HEK293 (cell line): ENCODE measurements at regions not wholly inside any gene's neighbourhood (a gene's known extent, or its start where the extent isn't known, plus 50 kb on each side); places are given as distances from the start of the nearest gene placed in this dataset.

Experiments used
- CTCF ChIA-PET: fragments of 350-600 bp; formaldehyde crosslinking; extraction: SDS; loops from one replicate; lab custom pipeline; 2021; ENCODE audit warnings: antibody characterized with exemption; lab: Yijun Ruan, JAX
- POLR2A ChIA-PET: fragments of 300-600 bp; formaldehyde crosslinking; extraction: SDS; loops from one replicate; lab custom pipeline; 2020; ENCODE audit warnings: antibody characterized with exemption, inconsistent platforms; lab: Yijun Ruan, JAX
- H3K27ac ChIP-seq: fragments of 200-500 bp; sonication (Bioruptor generic); 2 replicates; pipeline ENCODE4 v1.5.1; 2014; ENCODE audit warnings: low read depth, low read length, control low read depth, inconsistent platforms; ENCODE audit errors: extremely low read depth
- H3K36me3 ChIP-seq, 2 experiments: fragments of 200-500 bp in 1 of 2; sonication (Bioruptor generic) in 1 of 2; 1 replicate in 1 of 2; 2 replicates in 1 of 2; pipeline ENCODE4 v1.5.1; 2014 to 2017; ENCODE audit warnings: inconsistent platforms in 2 of 2, low read length in 2 of 2; ENCODE audit not compliant: control insufficient read depth in 2 of 2, insufficient read depth in 1 of 2
- H3K4me1 ChIP-seq: fragments of 200-500 bp; sonication (Bioruptor generic); 2 replicates; pipeline ENCODE4 v1.5.1; 2014; ENCODE audit warnings: mild to moderate bottlenecking, low read length, inconsistent platforms; ENCODE audit not compliant: control insufficient read depth, insufficient read depth
- H3K4me3 ChIP-seq: 2 replicates; pipeline ENCODE4 v1.5.1; 2011; ENCODE audit warnings: low read depth, mild to moderate bottlenecking, control low read depth, low read length, moderate library complexity
- H3K9me3 ChIP-seq: fragments of 200-500 bp; sonication (Bioruptor generic); 2 replicates; pipeline ENCODE4 v1.5.1; 2014; ENCODE audit warnings: low read depth, low read length, inconsistent platforms; ENCODE audit not compliant: control insufficient read depth, insufficient read depth
- PBX3 ChIP-seq: sonication (generic); formaldehyde crosslinking; IDR thresholded peaks from 2 replicates; pipeline ENCODE4 v1.8.1; 2022; ENCODE audit warnings: mild to moderate bottlenecking, moderate library complexity, missing genetic modification reagents
- PRDM10 ChIP-seq: fragments of 450-650 bp; formaldehyde crosslinking; IDR thresholded peaks from 2 replicates; pipeline ENCODE4 v1.5.1; 2016; ENCODE audit warnings: missing biosample characterization, missing genetic modification characterization
- RBAK ChIP-seq: fragments of 450-650 bp; formaldehyde crosslinking; IDR thresholded peaks from 2 replicates; pipeline ENCODE4 v1.5.1; 2016; ENCODE audit warnings: missing biosample characterization, missing genetic modification characterization
- REPIN1 ChIP-seq: fragments of 450-650 bp; formaldehyde crosslinking; IDR thresholded peaks from 2 replicates; pipeline ENCODE4 v1.5.1; 2017; ENCODE audit warnings: missing biosample characterization, missing genetic modification characterization, low read depth
- REST ChIP-seq: fragments of 450-650 bp; formaldehyde crosslinking; IDR thresholded peaks from 2 replicates; pipeline ENCODE4 v1.5.1; 2016; ENCODE audit warnings: missing biosample characterization, missing genetic modification characterization
- SETDB1 ChIP-seq: IDR thresholded peaks from one replicate; pipeline ENCODE4 v1.6.1; 2017; ENCODE audit warnings: mild to moderate bottlenecking, low read length, moderate library complexity, mixed read lengths; ENCODE audit not compliant: insufficient read length
- ZNF112 ChIP-seq: fragments of 450-650 bp; formaldehyde crosslinking; IDR thresholded peaks from 2 replicates; pipeline ENCODE4 v1.5.0; 2017; ENCODE audit warnings: missing biosample characterization, missing genetic modification characterization
- ZNF19 ChIP-seq: fragments of 450-650 bp; formaldehyde crosslinking; IDR thresholded peaks from 2 replicates; pipeline ENCODE4; 2016; ENCODE audit warnings: missing biosample characterization, missing genetic modification characterization, low read depth
- ZNF266 ChIP-seq: fragments of 450-650 bp; formaldehyde crosslinking; IDR thresholded peaks from 2 replicates; pipeline ENCODE4 v1.5.1; 2016; ENCODE audit warnings: missing biosample characterization, missing genetic modification characterization, low read depth
- ZNF274 ChIP-seq, 2 experiments: fragments of 200-500 bp in 1 of 2; fragments of 450-650 bp in 1 of 2; sonication (Bioruptor generic) in 1 of 2; formaldehyde crosslinking in 1 of 2; IDR thresholded peaks; 2 replicates each; pipeline versions ENCODE4 v1.5.1 to v1.6.1; 2014 to 2016; ENCODE audit warnings: borderline replicate concordance in 1 of 2, inconsistent platforms in 1 of 2, low read length in 1 of 2, missing biosample characterization in 1 of 2, missing genetic modification characterization in 1 of 2
- ZNF341 ChIP-seq: fragments of 450-650 bp; formaldehyde crosslinking; IDR thresholded peaks from 2 replicates; pipeline ENCODE4; 2016; ENCODE audit warnings: low read depth, missing biosample characterization, missing genetic modification characterization
- ZNF354C ChIP-seq: fragments of 450-650 bp; formaldehyde crosslinking; IDR thresholded peaks from 2 replicates; pipeline ENCODE4 v1.5.1; 2016; ENCODE audit warnings: missing biosample characterization, missing genetic modification characterization, low read depth, borderline replicate concordance
- ZNF391 ChIP-seq: fragments of 450-650 bp; formaldehyde crosslinking; IDR thresholded peaks from 2 replicates; pipeline ENCODE4 v1.5.1; 2016; ENCODE audit warnings: low read depth, missing biosample characterization, missing genetic modification characterization, borderline replicate concordance
- ZNF416 ChIP-seq: fragments of 450-650 bp; formaldehyde crosslinking; IDR thresholded peaks from 2 replicates; pipeline ENCODE4 v1.5.1; 2016; ENCODE audit warnings: missing biosample characterization, missing genetic modification characterization
- ZNF549 ChIP-seq: fragments of 450-650 bp; IDR thresholded peaks from 2 replicates; pipeline ENCODE4 v1.5.1; 2018; ENCODE audit warnings: missing biosample characterization, missing genetic modification characterization, mild to moderate bottlenecking, inconsistent platforms, moderate library complexity
- ZNF585B ChIP-seq: fragments of 450-650 bp; formaldehyde crosslinking; IDR thresholded peaks from 2 replicates; pipeline ENCODE4 v1.5.1; 2016; ENCODE audit warnings: missing biosample characterization, missing genetic modification characterization
- ZNF600 ChIP-seq: fragments of 450-650 bp; formaldehyde crosslinking; IDR thresholded peaks from 2 replicates; pipeline ENCODE4 v1.5.1; 2016; ENCODE audit warnings: missing biosample characterization, missing genetic modification characterization
- ZNF626 ChIP-seq: fragments of 450-650 bp; sonication (Bioruptor Pico); formaldehyde crosslinking; IDR thresholded peaks from 2 replicates; pipeline ENCODE4 v1.5.1; 2018; ENCODE audit warnings: missing biosample characterization, missing genetic modification characterization, inconsistent platforms
- TF ChIP-seq, protein P1 (sequence below): IDR thresholded peaks from 2 replicates; pipeline ENCODE4 v1.6.1; 2011; ENCODE audit warnings: mild to moderate bottlenecking, low read depth, low read length, borderline replicate concordance
- TF ChIP-seq, protein P2 (sequence below): fragments of 450-650 bp; formaldehyde crosslinking; IDR thresholded peaks from 2 replicates; pipeline ENCODE4 v1.5.1; 2016; ENCODE audit warnings: missing biosample characterization, missing genetic modification characterization, borderline replicate concordance

GRCh38 chr2:154588838-154589237 is 109.7 kb upstream of the KCNJ3 start:
- H3K9me3 ChIP-seq, result no peaks in the 10 kb centered on the region
- H3K4me3 ChIP-seq, result no peak overlapping the region
- ChIA-PET POLR2A (interaction anchor here (0.7 kb wide), 1 partner anchor 1067 kb away, joined by 5 read pairs; no protein-coding TSS in a partner anchor), CTCF (no interaction called here)
- no peak overlapping the region for H3K27ac ChIP-seq
- no peaks in the 10 kb centered on the region for H3K4me1 ChIP-seq
- H3K36me3 ChIP-seq, result no peaks in the 10 kb centered on the region
- TF ChIP-seq ZNF391 (tag by site-specific recombination) (no peak), ZNF416 (tag by site-specific recombination) (no peak), ZNF585B (tag by site-specific recombination) (no peak), ZNF266 (no peak), ZNF112 (tag by site-specific recombination) (no peak), REPIN1 (no peak), SETDB1 (no peak)
- TF ChIP-seq, protein P1, sequence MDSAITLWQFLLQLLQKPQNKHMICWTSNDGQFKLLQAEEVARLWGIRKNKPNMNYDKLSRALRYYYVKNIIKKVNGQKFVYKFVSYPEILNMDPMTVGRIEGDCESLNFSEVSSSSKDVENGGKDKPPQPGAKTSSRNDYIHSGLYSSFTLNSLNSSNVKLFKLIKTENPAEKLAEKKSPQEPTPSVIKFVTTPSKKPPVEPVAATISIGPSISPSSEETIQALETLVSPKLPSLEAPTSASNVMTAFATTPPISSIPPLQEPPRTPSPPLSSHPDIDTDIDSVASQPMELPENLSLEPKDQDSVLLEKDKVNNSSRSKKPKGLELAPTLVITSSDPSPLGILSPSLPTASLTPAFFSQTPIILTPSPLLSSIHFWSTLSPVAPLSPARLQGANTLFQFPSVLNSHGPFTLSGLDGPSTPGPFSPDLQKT, result no peak

GRCh38 chr2:154589514-154589913 is 109.0 kb upstream of the KCNJ3 start:
- Histone ChIP-seq H3K27ac (no peak overlapping the region), H3K4me1 (no peaks in the 10 kb centered on the region), H3K36me3 (no peaks in the 10 kb centered on the region), H3K4me3 (no peak overlapping the region), H3K9me3 (no peaks in the 10 kb centered on the region)
- ChIA-PET CTCF (no interaction called here), POLR2A (no interaction called here)
- no peak for TF ChIP-seq ZNF274 (IDR thresholded peaks at IDR 0.05; ENCODE audit: low read length)
- TF ChIP-seq ZNF274 (tag by site-specific recombination; IDR thresholded peaks at IDR 0.05; ENCODE audit: borderline replicate concordance), result no peak
- no peak for TF ChIP-seq ZNF626 (tag by site-specific recombination)
- no peak for TF ChIP-seq ZNF549
- TF ChIP-seq, protein P2, sequence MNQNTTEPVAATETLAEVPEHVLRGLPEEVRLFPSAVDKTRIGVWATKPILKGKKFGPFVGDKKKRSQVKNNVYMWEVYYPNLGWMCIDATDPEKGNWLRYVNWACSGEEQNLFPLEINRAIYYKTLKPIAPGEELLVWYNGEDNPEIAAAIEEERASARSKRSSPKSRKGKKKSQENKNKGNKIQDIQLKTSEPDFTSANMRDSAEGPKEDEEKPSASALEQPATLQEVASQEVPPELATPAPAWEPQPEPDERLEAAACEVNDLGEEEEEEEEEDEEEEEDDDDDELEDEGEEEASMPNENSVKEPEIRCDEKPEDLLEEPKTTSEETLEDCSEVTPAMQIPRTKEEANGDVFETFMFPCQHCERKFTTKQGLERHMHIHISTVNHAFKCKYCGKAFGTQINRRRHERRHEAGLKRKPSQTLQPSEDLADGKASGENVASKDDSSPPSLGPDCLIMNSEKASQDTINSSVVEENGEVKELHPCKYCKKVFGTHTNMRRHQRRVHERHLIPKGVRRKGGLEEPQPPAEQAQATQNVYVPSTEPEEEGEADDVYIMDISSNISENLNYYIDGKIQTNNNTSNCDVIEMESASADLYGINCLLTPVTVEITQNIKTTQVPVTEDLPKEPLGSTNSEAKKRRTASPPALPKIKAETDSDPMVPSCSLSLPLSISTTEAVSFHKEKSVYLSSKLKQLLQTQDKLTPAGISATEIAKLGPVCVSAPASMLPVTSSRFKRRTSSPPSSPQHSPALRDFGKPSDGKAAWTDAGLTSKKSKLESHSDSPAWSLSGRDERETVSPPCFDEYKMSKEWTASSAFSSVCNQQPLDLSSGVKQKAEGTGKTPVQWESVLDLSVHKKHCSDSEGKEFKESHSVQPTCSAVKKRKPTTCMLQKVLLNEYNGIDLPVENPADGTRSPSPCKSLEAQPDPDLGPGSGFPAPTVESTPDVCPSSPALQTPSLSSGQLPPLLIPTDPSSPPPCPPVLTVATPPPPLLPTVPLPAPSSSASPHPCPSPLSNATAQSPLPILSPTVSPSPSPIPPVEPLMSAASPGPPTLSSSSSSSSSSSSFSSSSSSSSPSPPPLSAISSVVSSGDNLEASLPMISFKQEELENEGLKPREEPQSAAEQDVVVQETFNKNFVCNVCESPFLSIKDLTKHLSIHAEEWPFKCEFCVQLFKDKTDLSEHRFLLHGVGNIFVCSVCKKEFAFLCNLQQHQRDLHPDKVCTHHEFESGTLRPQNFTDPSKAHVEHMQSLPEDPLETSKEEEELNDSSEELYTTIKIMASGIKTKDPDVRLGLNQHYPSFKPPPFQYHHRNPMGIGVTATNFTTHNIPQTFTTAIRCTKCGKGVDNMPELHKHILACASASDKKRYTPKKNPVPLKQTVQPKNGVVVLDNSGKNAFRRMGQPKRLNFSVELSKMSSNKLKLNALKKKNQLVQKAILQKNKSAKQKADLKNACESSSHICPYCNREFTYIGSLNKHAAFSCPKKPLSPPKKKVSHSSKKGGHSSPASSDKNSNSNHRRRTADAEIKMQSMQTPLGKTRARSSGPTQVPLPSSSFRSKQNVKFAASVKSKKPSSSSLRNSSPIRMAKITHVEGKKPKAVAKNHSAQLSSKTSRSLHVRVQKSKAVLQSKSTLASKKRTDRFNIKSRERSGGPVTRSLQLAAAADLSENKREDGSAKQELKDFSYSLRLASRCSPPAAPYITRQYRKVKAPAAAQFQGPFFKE (tag by site-specific recombination), result no peak
- TF ChIP-seq PBX3 (CRISPR knock-in tag), result no peak
- no peak for TF ChIP-seq RBAK (tag by site-specific recombination)
- no peak for TF ChIP-seq PRDM10 (tag by site-specific recombination)
- TF ChIP-seq ZNF354C (tag by site-specific recombination), result no peak
- no peak for TF ChIP-seq ZNF341
- TF ChIP-seq ZNF19 (tag by site-specific recombination), result no peak
- TF ChIP-seq REST (tag by site-specific recombination), result no peak
- no peak for TF ChIP-seq ZNF600 (tag by site-specific recombination)
